ENCODE measurements at regions not wholly inside any gene's neighbourhood (a gene's known extent, or its start where the extent isn't known, plus 50 kb on each side); places are given as distances from the start of the nearest gene placed in this dataset.

- H3K4me3 ChIP-seq (ENCODE audit: low read length), result no peak overlapping the region
- no peak for DNase-seq (ENCODE audit: low read depth)
- TF ChIP-seq CTCF (conservative IDR thresholded peaks at IDR 0.05; ENCODE audit: low read length), result no peak
Measured at GRCh38 chr4:108398316-108398715, 222.1 kb upstream of the RPL34 start.

- no peak for TF ChIP-seq CTCF (conservative IDR thresholded peaks at IDR 0.05; ENCODE audit: low read length)
- no peak for DNase-seq (ENCODE audit: low read depth)
- no peak overlapping the region for H3K4me3 ChIP-seq (ENCODE audit: low read length)
Measured at GRCh38 chr4:108397850-108398249, 222.5 kb upstream of the RPL34 start.

- no peak for DNase-seq (ENCODE audit: low read depth)
- no peak overlapping the region for H3K4me3 ChIP-seq (ENCODE audit: low read length)
- no peak for TF ChIP-seq CTCF (conservative IDR thresholded peaks at IDR 0.05; ENCODE audit: low read length)
Measured at GRCh38 chr4:108396900-108397497, 223.4 kb upstream of the RPL34 start.

GRCh38 chr4:108395786-108396185 lies 224.6 kb upstream of the RPL34 start:
- H3K4me3 ChIP-seq (ENCODE audit: low read length), result no peak overlapping the region
- no peak for TF ChIP-seq CTCF (conservative IDR thresholded peaks at IDR 0.05; ENCODE audit: low read length)

GRCh38 chr4:108393890-108394472 lies 225.2 kb upstream of the LEF1 start:
- DNase-seq (ENCODE audit: low read depth), result no peak
- no peak for TF ChIP-seq CTCF (conservative IDR thresholded peaks at IDR 0.05; ENCODE audit: low read length)
- H3K4me3 ChIP-seq (ENCODE audit: low read length), result no peak overlapping the region

More at GRCh38 chr4:108395786-108396185, 224.6 kb upstream of the RPL34 start:
- DNase-seq (ENCODE audit: low read depth), result no peak

GRCh38 chr4:108391701-108392455 lies 223.1 kb upstream of the LEF1 start:
- TF ChIP-seq CTCF (conservative IDR thresholded peaks at IDR 0.05; ENCODE audit: low read length), result no peak
- peak; percentile 6 for DNase-seq (ENCODE audit: low read depth)
- H3K4me3 ChIP-seq (ENCODE audit: low read length), result no peak overlapping the region

- H3K4me3 ChIP-seq (ENCODE audit: low read length), result no peak overlapping the region
- no peak for DNase-seq (ENCODE audit: low read depth)
- no peak for TF ChIP-seq CTCF (conservative IDR thresholded peaks at IDR 0.05; ENCODE audit: low read length)
Measured at GRCh38 chr4:108385076-108385475, 216.3 kb upstream of the LEF1 start.

All from AG10803 (cell line).